Mesenchymal stem cell (in vitro differentiated cells and primary cell): ENCODE measurements at regions not wholly inside any gene's neighbourhood (a gene's known extent, or its start where the extent isn't known, plus 50 kb on each side); places are given as distances from the start of the nearest gene placed in this dataset.

ENCODE experiments used
- DNase-seq: peaks from one replicate; pipeline ENCODE4 v3.0.0-alpha.2; 2013
- H2AFZ ChIP-seq: one replicate; pipeline ENCODE4 v1.6.1; 2013; ENCODE audit warnings: low read depth, mild to moderate bottlenecking, control low read depth, inconsistent platforms, low read length, moderate library complexity
- H2AK5ac ChIP-seq: 2 replicates; pipeline ENCODE4 v1.6.1; 2013; ENCODE audit warnings: low read length, moderate library complexity, mild to moderate bottlenecking, inconsistent platforms; ENCODE audit not compliant: severe bottlenecking
- H2BK120ac ChIP-seq: one replicate; pipeline ENCODE4 v1.6.1; 2013; ENCODE audit warnings: low read depth, mild to moderate bottlenecking, inconsistent platforms, low read length, moderate library complexity
- H2BK12ac ChIP-seq, 2 experiments: one replicate each; pipeline ENCODE4 v1.6.1; 2013; ENCODE audit warnings: inconsistent platforms in 2 of 2, low read length in 2 of 2, mild to moderate bottlenecking in 2 of 2, moderate library complexity in 2 of 2, control low read depth in 1 of 2
- H2BK15ac ChIP-seq: one replicate; pipeline ENCODE4 v1.6.1; 2013; ENCODE audit warnings: mild to moderate bottlenecking, low read depth, inconsistent platforms; ENCODE audit not compliant: poor library complexity, severe bottlenecking
- H2BK5ac ChIP-seq: 2 replicates; pipeline ENCODE4 v1.6.1; 2013; ENCODE audit warnings: low read depth, mild to moderate bottlenecking, low read length, control low read depth, inconsistent platforms; ENCODE audit not compliant: poor library complexity, severe bottlenecking
- H3K14ac ChIP-seq, 2 experiments: one replicate each; pipeline ENCODE4 v1.6.1; 2013; ENCODE audit warnings: inconsistent platforms in 2 of 2, low read length in 2 of 2, control low read depth in 1 of 2, mild to moderate bottlenecking in 1 of 2, moderate library complexity in 1 of 2
- H3K18ac ChIP-seq, 2 experiments: one replicate each; pipeline ENCODE4 v1.6.1; 2013; ENCODE audit warnings: inconsistent platforms in 2 of 2, low read length in 2 of 2, control low read depth in 1 of 2, low read depth in 1 of 2, mild to moderate bottlenecking in 1 of 2
- H3K23ac ChIP-seq, 2 experiments: one replicate each; pipeline ENCODE4 v1.6.1; 2013; ENCODE audit warnings: inconsistent platforms in 2 of 2, low read length in 2 of 2, mild to moderate bottlenecking in 2 of 2, moderate library complexity in 2 of 2, control low read depth in 1 of 2
- H3K27ac ChIP-seq: 2 replicates; pipeline ENCODE4 v1.5.1; 2013; ENCODE audit warnings: mild to moderate bottlenecking, moderate library complexity, low read length, control low read depth, inconsistent platforms; ENCODE audit not compliant: poor library complexity, severe bottlenecking
- H3K27me3 ChIP-seq, 2 experiments: 2 replicates each; pipeline versions ENCODE4 v1.6.1 to v1.7.0; 2013; ENCODE audit warnings: low read length in 2 of 2, mild to moderate bottlenecking in 2 of 2, moderate library complexity in 2 of 2, control low read depth in 1 of 2, inconsistent platforms in 1 of 2; ENCODE audit not compliant: control insufficient read depth in 1 of 2, insufficient read depth in 1 of 2
- H3K36me3 ChIP-seq, 2 experiments: 2 replicates each; pipeline versions ENCODE4 v1.6.1 to v1.7.0; 2013; ENCODE audit warnings: low read length in 2 of 2, control low read depth in 1 of 2, inconsistent platforms in 1 of 2, low read depth in 1 of 2, mild to moderate bottlenecking in 1 of 2; ENCODE audit not compliant: insufficient read depth in 2 of 2, control insufficient read depth in 1 of 2
- H3K4ac ChIP-seq, 2 experiments: one replicate each; pipeline ENCODE4 v1.6.1; 2013; ENCODE audit warnings: inconsistent platforms in 2 of 2, low read length in 2 of 2, mild to moderate bottlenecking in 2 of 2, moderate library complexity in 2 of 2, control low read depth in 1 of 2, low read depth in 1 of 2
- H3K4me1 ChIP-seq: 2 replicates; pipeline ENCODE4 v1.6.1; 2013; ENCODE audit warnings: low read depth, low read length, control low read depth; ENCODE audit not compliant: control insufficient read depth, insufficient read depth
- H3K4me2 ChIP-seq: 2 replicates; pipeline ENCODE4 v1.6.1; 2013; ENCODE audit warnings: low read length, mild to moderate bottlenecking, inconsistent platforms; ENCODE audit not compliant: poor library complexity, severe bottlenecking
- H3K4me3 ChIP-seq, 2 experiments: 2 replicates each; pipeline versions ENCODE4 v1.5.1 to v1.7.0; 2013; ENCODE audit warnings: low read length in 2 of 2, mild to moderate bottlenecking in 2 of 2, control low read depth in 1 of 2, low read depth in 1 of 2; ENCODE audit not compliant: insufficient read depth in 1 of 2
- H3K79me1 ChIP-seq: replicated peaks from 2 replicates; pipeline ENCODE4 v1.6.1; 2013; ENCODE audit warnings: mild to moderate bottlenecking, control low read depth, low read length, inconsistent platforms; ENCODE audit not compliant: poor library complexity, severe bottlenecking
- H3K9ac ChIP-seq: 2 replicates; pipeline ENCODE4 v1.7.0; 2013; ENCODE audit warnings: mild to moderate bottlenecking, low read length, moderate library complexity
- H3K9me3 ChIP-seq: 2 replicates; pipeline ENCODE4 v1.7.0; 2013; ENCODE audit warnings: mild to moderate bottlenecking, low read length; ENCODE audit not compliant: control insufficient read depth
- H4K8ac ChIP-seq: one replicate; pipeline ENCODE4 v1.6.1; 2013; ENCODE audit warnings: inconsistent platforms, mild to moderate bottlenecking, low read length, moderate library complexity
- H4K91ac ChIP-seq: one replicate; pipeline ENCODE4 v1.6.1; 2013; ENCODE audit warnings: mild to moderate bottlenecking, low read length, inconsistent platforms
- WGBS: methylation state at CpG from one replicate; pipeline ENCODE4 v1.1.7; 2013; ENCODE audit warnings: mixed read lengths; 5-methylcytosine and 5-hydroxymethylcytosine counted together

GRCh38 chr3:74538669-74539068 is 75.8 kb downstream of the CNTN3 start:
- Histone ChIP-seq H3K14ac (no peak overlapping the region), H3K23ac (no peak overlapping the region), H3K27me3 (no peaks in the 10 kb centered on the region), H3K4me3 (no peak overlapping the region), H2BK5ac (no peak overlapping the region), H4K8ac (no peak overlapping the region), H3K36me3 (no peaks in the 10 kb centered on the region), H3K4me2 (no peak overlapping the region), H3K27ac (no peak overlapping the region), H2AFZ (no peak overlapping the region), H2BK15ac (no peak overlapping the region), H3K18ac (no peak overlapping the region), H4K91ac (no peak overlapping the region), H2BK12ac (no peak overlapping the region), H2AK5ac (no peak overlapping the region), H3K79me1 (no peaks in the 10 kb centered on the region), H2BK120ac (no peak overlapping the region), H3K9me3 (no peaks in the 10 kb centered on the region), H3K4me1 (no peaks in the 10 kb centered on the region), H3K9ac (no peak overlapping the region), H3K4ac (no peak overlapping the region)
- 24% methylated on average over 1 of the region's 1 CpG for WGBS
- no peak for DNase-seq

DNA sequence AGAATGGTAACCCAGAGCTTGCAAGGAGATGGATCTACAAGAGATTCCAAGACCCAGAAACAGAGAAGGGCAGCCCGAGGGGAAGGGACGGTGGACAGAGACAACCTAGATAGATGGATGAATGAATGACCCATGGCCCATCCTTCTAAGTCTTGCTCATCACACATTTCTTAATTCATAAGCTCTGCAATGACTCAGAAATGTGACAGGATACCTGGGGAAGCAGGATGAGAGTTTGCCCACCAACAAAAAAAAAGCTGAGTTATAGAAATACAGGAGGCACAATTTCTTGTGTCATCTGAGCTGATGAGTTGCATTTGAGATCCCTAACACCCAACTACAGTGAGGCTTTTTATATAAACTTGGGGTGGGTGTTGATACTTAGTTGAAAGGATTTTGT is 76.6 kb downstream of the CNTN3 start:
- H3K27me3 ChIP-seq: no peaks in the 10 kb centered on the region
- H3K9me3 ChIP-seq: no peaks in the 10 kb centered on the region
- no peak overlapping the region for H2BK5ac ChIP-seq
- 71% methylated on average over 2 of the region's 2 CpGs for WGBS
- no peak overlapping the region for H3K4me3 ChIP-seq
- no peak overlapping the region for H2BK12ac ChIP-seq
- H3K18ac ChIP-seq: no peak overlapping the region
- no peak overlapping the region for H4K91ac ChIP-seq
- no peak overlapping the region for H2BK15ac ChIP-seq
- H3K4me1 ChIP-seq: no peaks in the 10 kb centered on the region
- H4K8ac ChIP-seq: no peak overlapping the region
- H3K4ac ChIP-seq: no peak overlapping the region
- no peaks in the 10 kb centered on the region for H3K79me1 ChIP-seq
- H3K27ac ChIP-seq: no peak overlapping the region
- no peak overlapping the region for H3K14ac ChIP-seq
- no peaks in the 10 kb centered on the region for H3K36me3 ChIP-seq
- no peak overlapping the region for H2AK5ac ChIP-seq
- H3K4me2 ChIP-seq: no peak overlapping the region
- H2BK120ac ChIP-seq: no peak overlapping the region
- H3K9ac ChIP-seq: no peak overlapping the region
- no peak overlapping the region for H3K23ac ChIP-seq
- H2AFZ ChIP-seq: no peak overlapping the region
- no peak for DNase-seq

DNA sequence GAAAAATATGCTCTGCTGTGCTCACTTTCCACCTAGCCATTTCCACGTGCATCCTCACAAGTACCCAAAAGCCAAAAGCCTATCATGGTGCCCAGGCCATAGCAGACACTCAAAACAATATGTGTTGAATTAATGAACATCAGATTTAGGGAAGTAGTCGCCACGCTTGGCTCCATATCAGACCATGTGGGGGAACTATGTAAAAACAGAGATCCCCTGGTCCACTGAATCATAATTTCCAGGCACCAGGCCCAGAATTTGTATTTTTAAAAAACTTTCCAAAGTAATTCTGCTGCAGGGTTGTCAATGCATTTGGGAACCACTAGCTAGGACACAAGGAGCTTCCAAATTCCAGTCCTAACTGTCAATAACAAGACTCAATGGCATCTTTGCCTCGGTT is 77.3 kb downstream of the CNTN3 start:
- no peak overlapping the region for H2BK15ac ChIP-seq
- H3K27me3 ChIP-seq: no peaks in the 10 kb centered on the region
- H2BK12ac ChIP-seq: no peak overlapping the region
- H4K91ac ChIP-seq: no peak overlapping the region
- no peak overlapping the region for H3K23ac ChIP-seq
- no peak overlapping the region for H3K4ac ChIP-seq
- no peak overlapping the region for H3K4me2 ChIP-seq
- H3K36me3 ChIP-seq: no peaks in the 10 kb centered on the region
- no peak overlapping the region for H3K9ac ChIP-seq
- WGBS: 64% methylated on average over 4 of the region's 4 CpGs
- H3K18ac ChIP-seq: no peak overlapping the region
- no peak overlapping the region for H2AFZ ChIP-seq
- DNase-seq: no peak
- H3K27ac ChIP-seq: no peak overlapping the region
- H2AK5ac ChIP-seq: no peak overlapping the region
- no peaks in the 10 kb centered on the region for H3K9me3 ChIP-seq
- no peaks in the 10 kb centered on the region for H3K4me1 ChIP-seq
- no peak overlapping the region for H3K14ac ChIP-seq
- no peak overlapping the region for H2BK5ac ChIP-seq
- no peaks in the 10 kb centered on the region for H3K79me1 ChIP-seq
- no peak overlapping the region for H4K8ac ChIP-seq
- peak overlapping the region in 1 of 2 experiments; percentile 17 for H3K4me3 ChIP-seq
- H2BK120ac ChIP-seq: no peak overlapping the region

DNA sequence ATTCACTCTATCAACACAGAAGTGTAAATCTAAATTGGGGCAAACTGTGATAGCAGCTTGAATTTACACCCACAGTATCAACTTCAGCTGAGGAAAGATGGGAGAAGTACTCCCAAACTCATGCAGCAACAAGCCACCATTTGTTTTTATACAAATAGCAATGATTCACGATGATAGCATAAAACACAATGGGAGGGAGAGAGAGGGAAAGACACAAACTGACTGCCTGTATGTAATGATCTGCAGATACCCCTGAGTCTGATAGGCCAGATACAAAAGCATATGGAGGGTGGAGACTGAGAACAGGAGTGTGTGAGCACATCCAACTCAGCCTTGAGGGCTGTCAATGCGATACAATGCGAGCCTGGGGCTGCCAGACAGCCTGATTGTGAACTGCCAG is 79.2 kb downstream of the CNTN3 start:
- no peak overlapping the region for H3K4me2 ChIP-seq
- H3K14ac ChIP-seq: no peak overlapping the region
- H3K23ac ChIP-seq: no peak overlapping the region
- no peak overlapping the region for H3K27ac ChIP-seq
- no peaks in the 10 kb centered on the region for H3K27me3 ChIP-seq
- no peaks in the 10 kb centered on the region for H3K9me3 ChIP-seq
- no peaks in the 10 kb centered on the region for H3K4me1 ChIP-seq
- H3K18ac ChIP-seq: no peak overlapping the region
- no peak overlapping the region for H3K4ac ChIP-seq
- DNase-seq: no peak
- H4K8ac ChIP-seq: no peak overlapping the region
- no peak overlapping the region for H4K91ac ChIP-seq
- no peak overlapping the region for H2BK5ac ChIP-seq
- H2AK5ac ChIP-seq: no peak overlapping the region
- no peaks in the 10 kb centered on the region for H3K79me1 ChIP-seq
- H3K9ac ChIP-seq: no peak overlapping the region
- H3K4me3 ChIP-seq: no peak overlapping the region
- no peak overlapping the region for H2AFZ ChIP-seq
- no peak overlapping the region for H2BK15ac ChIP-seq
- H3K36me3 ChIP-seq: no peaks in the 10 kb centered on the region
- WGBS: 66% methylated on average over 3 of the region's 3 CpGs
- no peak overlapping the region for H2BK12ac ChIP-seq
- no peak overlapping the region for H2BK120ac ChIP-seq
